Heart right ventricle (tissue), 16 donors: ENCODE measurements at regions not wholly inside any gene's neighbourhood (a gene's known extent, or its start where the extent isn't known, plus 50 kb on each side); places are given as distances from the start of the nearest gene placed in this dataset.

Experiments used
- ATAC-seq, 8 donors: fragments of 200-7000 bp; cut with Tn5 transposase; one replicate each; pipeline ENCODE4 v1.9.1; 2020; ENCODE audit warnings: mild to moderate bottlenecking in 8 of 8, moderate library complexity in 8 of 8, moderate number of reproducible peaks in 1 of 8
- DNase-seq, 2 donors: peaks; one replicate each; pipeline ENCODE4 v3.0.0-alpha.2; 2020
- H3K27ac ChIP-seq, 10 donors: fragments of 200-600 bp; sonication (generic) in 2 of 10; one replicate each; pipeline versions ENCODE4 v1.5.0 to v1.8.0; 2020 to 2022; ENCODE audit warnings: mild to moderate bottlenecking in 3 of 10
- H3K27me3 ChIP-seq, 7 donors: fragments of 200-600 bp; one replicate each; pipeline ENCODE4 v1.8.0; 2021 to 2022; ENCODE audit warnings: mild to moderate bottlenecking in 2 of 7
- H3K36me3 ChIP-seq, 9 donors: fragments of 200-600 bp; sonication (generic) in 1 of 9; one replicate each; pipeline versions ENCODE4 v1.5.0 to v1.8.0; 2020 to 2022; ENCODE audit warnings: mild to moderate bottlenecking in 2 of 9
- H3K4me1 ChIP-seq, 9 donors: fragments of 200-600 bp; sonication (generic) in 1 of 9; one replicate each; pipeline versions ENCODE4 v1.5.0 to v1.8.0; 2020 to 2022; ENCODE audit warnings: mild to moderate bottlenecking in 4 of 9
- H3K4me3 ChIP-seq, 10 donors: fragments of 200-600 bp; sonication (generic) in 2 of 10; one replicate each; pipeline versions ENCODE4 v1.5.0 to v1.8.0; 2020 to 2022; ENCODE audit warnings: mild to moderate bottlenecking in 7 of 10, moderate library complexity in 2 of 10
- H3K9me3 ChIP-seq, 11 donors: fragments of 200-600 bp in 10 of 11; sonication (generic) in 2 of 11; one replicate each; pipeline versions ENCODE4 v1.5.0 to v1.8.0; 2013 to 2022; ENCODE audit warnings: mild to moderate bottlenecking in 2 of 11, control low read depth in 1 of 11, moderate library complexity in 1 of 11
- CTCF ChIP-seq, 9 donors: fragments of 200-600 bp; sonication (generic) in 2 of 9; IDR thresholded peaks; one replicate each; pipeline versions ENCODE4 v1.5.0 to v1.8.0; 2021 to 2022; ENCODE audit warnings: antibody characterized with exemption in 9 of 9, mild to moderate bottlenecking in 5 of 9, moderate library complexity in 1 of 9
- WGBS, 2 donors: extraction: QIAGEN DNeasy Blood & Tissue Kit; methylation state at CpG; one replicate each; pipeline ENCODE4 v1.1.7; 2013; ENCODE audit warnings: inconsistent platforms in 1 of 2; 5-methylcytosine and 5-hydroxymethylcytosine counted together
- intact Hi-C, 10 donors: fragments of 100-400 bp; cut with DNase I; formaldehyde crosslinking; loops; one replicate each; pipeline versions ENCODE4 v1.11.1 to v1.14.2; 2022
- donor health status: Arrhythmogenic right ventricular cardiomyopathy.
- donor health status: ischemic (EF 13 %, LVEDD 7.1; RV severe dilation, severe dysfunction).
- donor health status: healthy with polysubstance abuse.
- donor health status: DM: no; HTN: yes; CAD: no.
- donor health status: DM: no; HTN: no; CAD: no.
- donor health status: ischemic (EF 25% LVEDD 6.9; RV normal size, moderate dysfunction).
- donor health status: ischemic (EF 25% LVEDD 5.7; RV mildly dilated, moderate dysfunction).
- donor health status: healthy.
- donor health status: DM: yes; HTN: yes; CAD: no.
- donor health status: Ischemic cardiomyopathy.
- donor health status: ischemic (EF 35%, LVEDD 5.7; RV mildly dilated, moderate dysfunction).
- donor health status: nonischemic (EF 11% LVEDD 7.7; RV severe dilation, severe dysfunction).
- donor health status: DM: yes; HTN: yes; CAD: no.
- donor health status: PGD.
- donor health status: ischemic (EF 29% LVEDD 5.4; RV normal size, mild dysfunction).
- donor health status: nonischemic (EF 23%, LVEDD 6.1; RV moderate dilation, normal function).

DNA sequence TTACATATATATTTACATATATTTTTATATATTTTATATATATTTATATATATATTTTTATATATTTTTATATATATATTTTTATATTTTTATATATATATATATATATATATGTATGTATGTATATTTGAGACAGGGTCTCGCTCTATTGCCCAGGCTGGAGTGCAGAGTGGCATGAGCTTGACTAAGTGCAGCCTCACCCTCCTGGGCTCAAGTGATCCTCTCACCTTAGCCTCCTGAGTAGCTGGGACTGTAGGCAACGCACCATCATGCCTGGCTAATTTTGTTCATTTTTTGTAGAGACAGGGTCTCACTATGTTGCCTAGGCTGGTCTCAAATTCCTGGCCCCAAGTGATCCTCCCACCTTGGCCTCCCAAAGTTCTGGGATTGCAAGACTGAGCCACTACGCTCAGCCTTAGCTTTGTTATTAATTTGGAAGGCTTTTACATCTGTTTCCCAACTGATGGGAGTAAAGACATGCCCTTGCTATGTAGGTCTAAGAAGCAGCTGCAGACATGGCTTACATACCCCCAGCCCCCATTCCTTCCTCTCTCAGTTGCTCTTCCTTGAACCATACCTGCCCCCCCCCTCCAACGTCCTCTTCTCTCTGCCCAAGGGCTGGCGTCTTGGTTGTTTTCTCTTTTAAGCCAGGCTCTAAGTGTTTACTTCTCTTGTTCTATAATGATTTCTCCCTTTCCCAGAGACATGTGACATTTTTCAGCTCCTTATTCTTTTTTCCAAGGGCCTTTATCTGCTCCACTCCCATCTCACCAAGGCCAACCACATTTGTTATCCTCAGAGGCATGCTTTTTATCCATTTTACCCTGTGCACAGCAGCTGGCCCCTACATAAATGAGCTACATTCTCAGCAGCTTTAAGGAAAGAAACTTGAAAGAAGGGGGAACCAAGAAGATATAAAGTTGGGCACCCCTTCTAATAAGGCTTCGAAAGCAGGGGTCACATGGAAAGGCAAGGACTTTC lies 64.2 kb upstream of the ATF7IP2 start:
- intact Hi-C loops, result loop anchor here in 1 of 10 donors (10.0 kb wide), 1 partner anchor 613 kb away; no protein-coding TSS in a partner anchor
- ATAC-seq, result no peak

DNA sequence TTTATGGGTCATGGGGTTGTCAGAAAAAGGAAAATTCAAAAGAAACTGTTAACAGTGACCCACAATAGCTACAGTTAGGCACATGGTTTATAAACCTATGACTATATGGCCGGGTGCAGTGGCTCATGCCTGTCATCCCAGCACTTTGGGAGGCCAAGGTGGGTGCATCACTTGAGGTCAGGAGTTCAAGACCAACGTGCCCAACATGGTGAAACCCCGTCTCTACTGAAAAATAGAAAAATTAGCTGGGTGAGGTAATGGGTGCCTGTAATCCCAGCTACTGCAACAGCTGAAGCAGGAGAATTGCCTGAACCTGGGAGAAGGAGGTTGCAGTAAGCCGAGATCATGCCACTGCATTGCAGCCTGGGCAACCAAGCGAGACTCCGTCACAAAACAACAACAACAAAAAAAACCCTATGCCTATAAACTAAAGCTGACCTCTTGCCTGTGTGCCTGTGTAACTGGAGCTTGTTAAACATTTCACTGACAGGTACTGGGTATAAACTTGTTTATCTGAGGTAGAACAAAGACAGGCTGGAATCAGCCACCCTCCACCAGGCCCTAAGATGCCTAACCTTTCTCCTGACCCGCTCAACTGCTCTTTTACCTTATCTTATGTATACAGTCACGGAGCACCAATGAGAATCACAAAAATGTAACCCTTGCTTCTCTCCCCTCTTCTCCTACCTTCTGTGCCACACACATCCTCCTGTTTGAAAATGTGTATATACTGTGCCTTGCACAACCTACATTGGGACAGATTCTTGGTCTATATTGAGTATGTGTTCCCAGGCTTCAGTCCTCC lies 62.9 kb upstream of the ATF7IP2 start:
- Histone ChIP-seq H3K9me3 (no peaks in the 10 kb centered on the region), H3K27me3 (no peaks in the 10 kb centered on the region), H3K27ac (peak overlapping the region in 6 of 10 donors; percentile 18 to 49 (median 41)), H3K4me3 (no peak overlapping the region), H3K36me3 (no peaks in the 10 kb centered on the region), H3K4me1 (peaks cover 0 to 12% (median 0%) of the 10 kb centered on the region in 9 donors)
- intact Hi-C loops, result loop anchor here in 1 of 10 donors (10.0 kb wide), 1 partner anchor 612 kb away; no protein-coding TSS in a partner anchor
- DNase-seq (no peak), ATAC-seq (no peak)
- WGBS, 2 donors, result 64 to 71% methylated on average over 8 of the region's 8 CpGs
- no peak for TF ChIP-seq CTCF (IDR thresholded peaks at IDR 0.05)

More for the DNA sequence above, 64.2 kb upstream of the ATF7IP2 start:
- no peak overlapping the region for H3K4me3 ChIP-seq
- 79 to 81% methylated on average over 6 of the region's 6 CpGs for WGBS, 2 donors
- no peaks in the 10 kb centered on the region for H3K27me3 ChIP-seq
- H3K9me3 ChIP-seq, result no peaks in the 10 kb centered on the region
- no peak for TF ChIP-seq CTCF (IDR thresholded peaks at IDR 0.05)
- peaks cover 0 to 12% (median 0%) of the 10 kb centered on the region in 9 donors for H3K4me1 ChIP-seq
- no peak overlapping the region for H3K27ac ChIP-seq
- H3K36me3 ChIP-seq, result no peaks in the 10 kb centered on the region
- no peak for DNase-seq

- ATAC-seq (no peak), DNase-seq (no peak)
- 67 to 69% methylated on average over 2 of the region's 2 CpGs for WGBS, 2 donors
- intact Hi-C loops, result loop anchor here in 1 of 10 donors (10.0 kb wide), 1 partner anchor 611 kb away; no protein-coding TSS in a partner anchor
- Histone ChIP-seq H3K4me3 (no peak overlapping the region), H3K36me3 (no peaks in the 10 kb centered on the region), H3K9me3 (no peaks in the 10 kb centered on the region), H3K4me1 (peaks cover 0 to 12% (median 0%) of the 10 kb centered on the region in 9 donors), H3K27me3 (no peaks in the 10 kb centered on the region), H3K27ac (peak overlapping the region in 5 of 10 donors; percentile 18 to 49 (median 43))
- TF ChIP-seq CTCF (IDR thresholded peaks at IDR 0.05), result no peak
Observed at GRCh38 chr16:10323528-10323869, 62.4 kb upstream of the ATF7IP2 start.

DNA sequence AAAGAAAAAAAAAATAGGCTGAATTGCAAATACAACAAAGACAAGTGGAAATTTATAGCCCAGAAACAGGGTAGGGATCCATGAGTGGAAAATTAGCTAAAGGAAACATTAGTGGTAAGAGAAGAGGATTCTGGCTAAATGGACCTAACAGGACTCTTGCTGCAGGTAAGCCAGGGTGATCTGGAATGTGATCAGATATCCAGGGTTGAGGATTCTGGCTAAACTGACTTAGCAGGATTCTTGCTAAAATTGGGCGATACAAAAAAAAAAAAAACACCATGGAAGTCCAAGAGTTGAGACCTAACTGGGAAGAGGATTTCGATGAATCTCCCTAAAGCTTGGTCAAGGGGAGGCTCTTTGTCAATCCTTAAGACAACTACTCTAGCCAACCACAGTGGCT lies 61.7 kb upstream of the ATF7IP2 start:
- 96 to 98% methylated on average over 2 of the region's 2 CpGs for WGBS, 2 donors
- H3K4me1 ChIP-seq, result peaks cover 0 to 12% (median 0%) of the 10 kb centered on the region in 9 donors
- no peak overlapping the region for H3K27ac ChIP-seq
- no peak overlapping the region for H3K4me3 ChIP-seq
- intact Hi-C loops, result loop anchor here in 1 of 10 donors (10.0 kb wide), 1 partner anchor 611 kb away; no protein-coding TSS in a partner anchor
- no peaks in the 10 kb centered on the region for H3K27me3 ChIP-seq
- ATAC-seq (no peak), DNase-seq (no peak)
- H3K9me3 ChIP-seq, result no peaks in the 10 kb centered on the region
- no peaks in the 10 kb centered on the region for H3K36me3 ChIP-seq
- no peak for TF ChIP-seq CTCF (IDR thresholded peaks at IDR 0.05)
